ENCODE measurements at regions not wholly inside any gene's neighbourhood (a gene's known extent, or its start where the extent isn't known, plus 50 kb on each side); places are given as distances from the start of the nearest gene placed in this dataset.

GRCh38 chr7:32381024-32381601, 109.1 kb downstream of the LSM5 start:
- Mint-ChIP-seq H3K9me3 (peaks cover 9% of the 10 kb centered on the region), H3K27ac (no peak overlapping the region), H3K36me3 (ENCODE audit: low read depth) (no peaks in the 10 kb centered on the region), H3K4me3 (no peak overlapping the region), H3K4me1 (no peaks in the 10 kb centered on the region), H3K27me3 (peaks cover 40% of the 10 kb centered on the region)
- ATAC-seq (replicated peaks): no peak

- no peak for ATAC-seq (replicated peaks)
- H3K27ac Mint-ChIP-seq: no peak overlapping the region
- no peaks in the 10 kb centered on the region for H3K4me1 Mint-ChIP-seq
- peaks cover 36% of the 10 kb centered on the region for H3K27me3 Mint-ChIP-seq
- H3K4me3 Mint-ChIP-seq: no peak overlapping the region
- H3K36me3 Mint-ChIP-seq (ENCODE audit: low read depth): no peaks in the 10 kb centered on the region
- peaks cover 9% of the 10 kb centered on the region for H3K9me3 Mint-ChIP-seq
Observed at GRCh38 chr7:32379510-32380112, 110.6 kb downstream of the LSM5 start.

- no peak for ATAC-seq (replicated peaks)
- Mint-ChIP-seq H3K27me3 (peaks cover 31% of the 10 kb centered on the region), H3K9me3 (peaks cover 9% of the 10 kb centered on the region), H3K4me1 (no peaks in the 10 kb centered on the region), H3K27ac (no peak overlapping the region), H3K36me3 (ENCODE audit: low read depth) (no peaks in the 10 kb centered on the region), H3K4me3 (no peak overlapping the region)
Observed at GRCh38 chr7:32378988-32379387, 111.2 kb downstream of the LSM5 start.

GRCh38 chr7:32364581-32364980, 125.6 kb downstream of the LSM5 start:
- H3K36me3 Mint-ChIP-seq (ENCODE audit: low read depth): no peaks in the 10 kb centered on the region
- H3K27ac Mint-ChIP-seq: no peak overlapping the region
- H3K9me3 Mint-ChIP-seq: peaks cover 12% of the 10 kb centered on the region
- H3K4me3 Mint-ChIP-seq: no peak overlapping the region
- no peaks in the 10 kb centered on the region for H3K4me1 Mint-ChIP-seq
- H3K27me3 Mint-ChIP-seq: peaks cover 26% of the 10 kb centered on the region
- ATAC-seq (replicated peaks): no peak

- no peak overlapping the region for H3K4me3 Mint-ChIP-seq
- H3K4me1 Mint-ChIP-seq: no peaks in the 10 kb centered on the region
- H3K36me3 Mint-ChIP-seq (ENCODE audit: low read depth): no peaks in the 10 kb centered on the region
- H3K27me3 Mint-ChIP-seq: peaks cover 22% of the 10 kb centered on the region
- no peaks in the 10 kb centered on the region for H3K9me3 Mint-ChIP-seq
- ATAC-seq (replicated peaks): no peak
- no peak overlapping the region for H3K27ac Mint-ChIP-seq
Observed at GRCh38 chr7:32360127-32360526, 130.1 kb downstream of the LSM5 start.

GRCh38 chr7:32357535-32358277, 132.5 kb downstream of the LSM5 start:
- H3K4me3 Mint-ChIP-seq: no peak overlapping the region
- no peaks in the 10 kb centered on the region for H3K36me3 Mint-ChIP-seq (ENCODE audit: low read depth)
- H3K4me1 Mint-ChIP-seq: no peaks in the 10 kb centered on the region
- H3K27me3 Mint-ChIP-seq: peaks cover 20% of the 10 kb centered on the region
- no peaks in the 10 kb centered on the region for H3K9me3 Mint-ChIP-seq
- H3K27ac Mint-ChIP-seq: no peak overlapping the region
- ATAC-seq (replicated peaks): no peak

GRCh38 chr7:32347244-32347828, 142.8 kb downstream of the LSM5 start:
- Mint-ChIP-seq H3K9me3 (no peaks in the 10 kb centered on the region), H3K27ac (no peak overlapping the region), H3K4me1 (no peaks in the 10 kb centered on the region), H3K27me3 (no peaks in the 10 kb centered on the region), H3K4me3 (no peak overlapping the region), H3K36me3 (ENCODE audit: low read depth) (no peaks in the 10 kb centered on the region)
- no peak for ATAC-seq (replicated peaks)

GRCh38 chr7:32346253-32346652, 143.9 kb downstream of the LSM5 start:
- no peak for ATAC-seq (replicated peaks)
- no peaks in the 10 kb centered on the region for H3K9me3 Mint-ChIP-seq
- H3K36me3 Mint-ChIP-seq (ENCODE audit: low read depth): no peaks in the 10 kb centered on the region
- no peak overlapping the region for H3K27ac Mint-ChIP-seq
- no peaks in the 10 kb centered on the region for H3K4me1 Mint-ChIP-seq
- no peak overlapping the region for H3K4me3 Mint-ChIP-seq
- H3K27me3 Mint-ChIP-seq: no peaks in the 10 kb centered on the region

GRCh38 chr7:32336726-32337125, 153.5 kb downstream of the LSM5 start:
- Mint-ChIP-seq H3K4me3 (no peak overlapping the region), H3K4me1 (no peaks in the 10 kb centered on the region), H3K36me3 (ENCODE audit: low read depth) (no peaks in the 10 kb centered on the region), H3K9me3 (no peaks in the 10 kb centered on the region), H3K27me3 (peaks cover 15% of the 10 kb centered on the region), H3K27ac (no peak overlapping the region)
- no peak for ATAC-seq (replicated peaks)

GRCh38 chr7:32335107-32335506, 155.1 kb downstream of the LSM5 start:
- H3K4me1 Mint-ChIP-seq: no peaks in the 10 kb centered on the region
- no peak overlapping the region for H3K4me3 Mint-ChIP-seq
- H3K27ac Mint-ChIP-seq: no peak overlapping the region
- no peak for ATAC-seq (replicated peaks)
- peaks cover 15% of the 10 kb centered on the region for H3K27me3 Mint-ChIP-seq
- H3K9me3 Mint-ChIP-seq: no peaks in the 10 kb centered on the region
- H3K36me3 Mint-ChIP-seq (ENCODE audit: low read depth): no peaks in the 10 kb centered on the region

- Mint-ChIP-seq H3K36me3 (ENCODE audit: low read depth) (no peaks in the 10 kb centered on the region), H3K27me3 (peaks cover 7% of the 10 kb centered on the region), H3K4me1 (no peaks in the 10 kb centered on the region), H3K4me3 (no peak overlapping the region), H3K9me3 (no peaks in the 10 kb centered on the region), H3K27ac (no peak overlapping the region)
- ATAC-seq (replicated peaks): no peak
Observed at GRCh38 chr7:32330602-32331001, 159.6 kb downstream of the LSM5 start.

GRCh38 chr7:32326078-32326477, 164.1 kb downstream of the LSM5 start:
- H3K36me3 Mint-ChIP-seq (ENCODE audit: low read depth): no peaks in the 10 kb centered on the region

GRCh38 chr7:32323712-32324111, 166.5 kb downstream of the LSM5 start:
- Mint-ChIP-seq H3K27me3 (peaks cover 25% of the 10 kb centered on the region), H3K36me3 (ENCODE audit: low read depth) (no peaks in the 10 kb centered on the region), H3K27ac (no peak overlapping the region), H3K9me3 (no peaks in the 10 kb centered on the region), H3K4me3 (no peak overlapping the region), H3K4me1 (no peaks in the 10 kb centered on the region)
- no peak for ATAC-seq (replicated peaks)

More at GRCh38 chr7:32326078-32326477, 164.1 kb downstream of the LSM5 start:
- Mint-ChIP-seq H3K4me1 (no peaks in the 10 kb centered on the region), H3K27ac (no peak overlapping the region), H3K4me3 (no peak overlapping the region), H3K27me3 (peaks cover 7% of the 10 kb centered on the region), H3K9me3 (no peaks in the 10 kb centered on the region)
- ATAC-seq (replicated peaks): no peak

GRCh38 chr7:32319012-32319382, 171.2 kb downstream of the LSM5 start:
- H3K4me1 Mint-ChIP-seq: no peaks in the 10 kb centered on the region
- H3K27ac Mint-ChIP-seq: no peak overlapping the region
- no peak overlapping the region for H3K4me3 Mint-ChIP-seq
- no peaks in the 10 kb centered on the region for H3K9me3 Mint-ChIP-seq
- peaks cover 23% of the 10 kb centered on the region for H3K27me3 Mint-ChIP-seq
- no peaks in the 10 kb centered on the region for H3K36me3 Mint-ChIP-seq (ENCODE audit: low read depth)
- no peak for ATAC-seq (replicated peaks)
